ENCODE measurements at regions not wholly inside any gene's neighbourhood (a gene's known extent, or its start where the extent isn't known, plus 50 kb on each side); places are given as distances from the start of the nearest gene placed in this dataset.
A peak's percentile ranks its signal among the peaks of the same experiment; 100 is the strongest.

- H3K27me3 Mint-ChIP-seq, result no peaks in the 10 kb centered on the region
- H3K4me3 Mint-ChIP-seq, result no peak overlapping the region
- H3K27ac Mint-ChIP-seq, result no peak overlapping the region
- no CpG with 5 or more reads among the region's 1 CpG for WGBS (ENCODE audit: insufficient coverage)
- H3K4me2 ChIP-seq (replicated peaks; ENCODE audit: low read depth, low read length, poor library complexity, severe bottlenecking), result no peak overlapping the region
- no peaks in the 10 kb centered on the region for H3K27me3 ChIP-seq (replicated peaks in 1 of 4; ENCODE audit: control extremely low read depth in 1 of 4, control insufficient read depth in 3 of 4, insufficient read depth in 4 of 4, low read length in 3 of 4)
- ChIA-PET CTCF (interaction anchor here (0.6 kb wide), 1 partner anchor 72 kb away, joined by 3 read pairs; no protein-coding TSS in a partner anchor), POLR2A (no interaction called here)
- H3K27ac ChIP-seq (ENCODE audit: low read length in 2 of 2), result no peak overlapping the region
- no peaks in the 10 kb centered on the region for H3K9me3 Mint-ChIP-seq (ENCODE audit: insufficient read depth)
- ATAC-seq (ENCODE audit: low read depth) (no peak), DNase-seq (no peak)
- no peaks in the 10 kb centered on the region for H3K9me3 ChIP-seq (ENCODE audit: control extremely low read depth in 1 of 3, control insufficient read depth in 2 of 3, insufficient read depth in 1 of 3, low read length in 2 of 3)
- intact Hi-C loops (cut with micrococcal nuclease), result no loop called here
- H4K20me1 ChIP-seq (ENCODE audit: control insufficient read depth, insufficient read depth, low read length, poor library complexity, severe bottlenecking), result no peaks in the 10 kb centered on the region
- H2AFZ ChIP-seq (ENCODE audit: insufficient read depth, low read depth, low read length, poor library complexity, severe bottlenecking), result no peak overlapping the region
- TF ChIP-seq CTCF (IDR thresholded peaks at IDR 0.05) (no peak), EZH2 (IDR thresholded peaks at IDR 0.05; ENCODE audit: borderline replicate concordance, insufficient read depth, low read depth, low read length, poor library complexity, severe bottlenecking) (no peak)
- H3K4me1 ChIP-seq (ENCODE audit: control insufficient read depth in 2 of 2, insufficient read depth in 2 of 2, low read length in 2 of 2), result no peaks in the 10 kb centered on the region
- no peaks in the 10 kb centered on the region for H3K79me2 ChIP-seq (ENCODE audit: control insufficient read depth, insufficient read depth, low read length)
- no peaks in the 10 kb centered on the region for H3K36me3 ChIP-seq (replicated peaks in 1 of 2; ENCODE audit: control extremely low read depth in 1 of 2, control insufficient read depth in 1 of 2, extremely low read depth in 1 of 2, insufficient read depth in 2 of 2, low read length in 1 of 2)
- no peak overlapping the region for H3K4me3 ChIP-seq (ENCODE audit: control extremely low read depth in 1 of 5, extremely low read depth in 1 of 5, insufficient read depth in 1 of 5, low read depth in 2 of 5, low read length in 4 of 5)
- H3K4me1 Mint-ChIP-seq, result peaks cover 2% of the 10 kb centered on the region
- H3K9ac ChIP-seq (ENCODE audit: low read length), result no peak overlapping the region
Measured at GRCh38 chr1:87220993-87221392, 107.7 kb upstream of the LMO4 start.

GRCh38 chr1:87224201-87224600 is 104.5 kb upstream of the LMO4 start:
- 57% methylated on average over 2 of the region's 2 CpGs for WGBS (ENCODE audit: insufficient coverage)

More at GRCh38 chr1:87224201-87224600, 104.5 kb upstream of the LMO4 start:
- ATAC-seq (ENCODE audit: low read depth), result no peak
- intact Hi-C loops (cut with micrococcal nuclease), result no loop called here
- peaks cover 7% of the 10 kb centered on the region for H3K4me1 Mint-ChIP-seq
- Histone ChIP-seq H3K4me3 (ENCODE audit: control extremely low read depth in 1 of 5, extremely low read depth in 1 of 5, insufficient read depth in 1 of 5, low read depth in 2 of 5, low read length in 4 of 5) (no peak overlapping the region), H3K4me1 (ENCODE audit: control insufficient read depth in 2 of 2, insufficient read depth in 2 of 2, low read length in 2 of 2) (no peaks in the 10 kb centered on the region), H2AFZ (ENCODE audit: insufficient read depth, low read depth, low read length, poor library complexity, severe bottlenecking) (peak overlapping the region; percentile 30), H3K4me2 (replicated peaks; ENCODE audit: low read depth, low read length, poor library complexity, severe bottlenecking) (no peak overlapping the region), H3K79me2 (ENCODE audit: control insufficient read depth, insufficient read depth, low read length) (no peaks in the 10 kb centered on the region), H3K27me3 (replicated peaks in 1 of 4; ENCODE audit: control extremely low read depth in 1 of 4, control insufficient read depth in 3 of 4, insufficient read depth in 4 of 4, low read length in 3 of 4) (no peaks in the 10 kb centered on the region), H4K20me1 (ENCODE audit: control insufficient read depth, insufficient read depth, low read length, poor library complexity, severe bottlenecking) (no peaks in the 10 kb centered on the region), H3K9ac (ENCODE audit: low read length) (no peak overlapping the region), H3K9me3 (ENCODE audit: control extremely low read depth in 1 of 3, control insufficient read depth in 2 of 3, insufficient read depth in 1 of 3, low read length in 2 of 3) (no peaks in the 10 kb centered on the region), H3K36me3 (replicated peaks in 1 of 2; ENCODE audit: control extremely low read depth in 1 of 2, control insufficient read depth in 1 of 2, extremely low read depth in 1 of 2, insufficient read depth in 2 of 2, low read length in 1 of 2) (no peaks in the 10 kb centered on the region), H3K27ac (ENCODE audit: low read length in 2 of 2) (no peak overlapping the region)
- no peak for TF ChIP-seq CTCF (IDR thresholded peaks at IDR 0.05)
- no peak for TF ChIP-seq EZH2 (IDR thresholded peaks at IDR 0.05; ENCODE audit: borderline replicate concordance, insufficient read depth, low read depth, low read length, poor library complexity, severe bottlenecking)
- no peak for DNase-seq
- no peaks in the 10 kb centered on the region for H3K9me3 Mint-ChIP-seq (ENCODE audit: insufficient read depth)
- no peak overlapping the region for H3K4me3 Mint-ChIP-seq
- ChIA-PET POLR2A (no interaction called here), CTCF (no interaction called here)
- no peaks in the 10 kb centered on the region for H3K27me3 Mint-ChIP-seq
- no peak overlapping the region for H3K27ac Mint-ChIP-seq
